ENCODE measurements at regions not wholly inside any gene's neighbourhood (a gene's known extent, or its start where the extent isn't known, plus 50 kb on each side); places are given as distances from the start of the nearest gene placed in this dataset.

DNA sequence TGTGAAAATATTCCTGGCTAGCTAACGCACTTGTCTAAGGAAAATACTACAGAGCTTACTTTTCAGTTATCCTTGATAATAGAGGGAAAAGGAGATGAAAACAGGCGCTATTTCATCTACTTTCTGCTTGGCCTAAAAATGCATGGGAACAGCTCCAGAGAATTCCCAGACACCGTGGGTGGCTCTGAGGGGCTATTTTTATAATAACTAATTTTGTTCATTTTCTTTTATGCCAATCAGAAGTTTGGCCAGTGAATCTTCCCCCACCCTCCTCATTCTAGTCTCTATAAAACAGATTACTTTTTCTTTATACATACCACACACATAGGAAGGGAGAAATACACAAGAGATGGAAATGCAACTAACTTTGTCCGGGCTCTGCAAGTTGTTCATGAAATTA lies 322.9 kb downstream of the SETD4 start:
- H3K36me3 ChIP-seq (ENCODE audit: control insufficient read depth, insufficient read depth, low read length): no peaks in the 10 kb centered on the region
- WGBS (ENCODE audit: insufficient coverage): 13% methylated on average over 1 of the region's 4 CpGs
- no peaks in the 10 kb centered on the region for H3K27me3 ChIP-seq (ENCODE audit: control insufficient read depth, insufficient read depth, low read length)
- DNase-seq: peak; percentile 77
- H3K4me1 ChIP-seq (ENCODE audit: control insufficient read depth, insufficient read depth, low read length): peaks cover 9% of the 10 kb centered on the region
- H3K27ac ChIP-seq (ENCODE audit: low read length): no peak overlapping the region
- H3K9me3 ChIP-seq (replicated peaks; ENCODE audit: control insufficient read depth, low read depth, low read length): peaks cover 4% of the 10 kb centered on the region
- no peak overlapping the region for H3K4me3 ChIP-seq (ENCODE audit: low read length)

DNA sequence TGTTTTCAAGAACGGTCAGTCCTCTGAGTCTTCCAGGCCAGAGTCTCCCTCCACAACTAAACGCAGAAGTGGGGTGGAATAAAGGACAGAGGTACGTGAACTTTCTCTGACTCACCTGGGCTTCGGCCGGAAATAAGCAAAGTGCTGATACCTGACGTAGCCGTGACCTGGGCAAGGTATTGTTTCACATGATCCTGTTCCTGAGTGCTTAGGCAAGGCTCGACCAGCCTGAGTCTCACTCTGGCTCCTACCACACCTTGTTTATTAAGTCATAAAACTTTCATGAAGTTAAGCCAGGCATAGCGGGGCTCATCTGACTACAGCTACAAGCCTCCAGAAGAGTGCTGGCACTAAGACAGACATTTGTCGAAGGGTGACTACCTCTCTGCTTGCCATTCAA lies 327.5 kb downstream of the SETD4 start:
- Histone ChIP-seq H3K36me3 (ENCODE audit: control insufficient read depth, insufficient read depth, low read length) (no peaks in the 10 kb centered on the region), H3K4me3 (ENCODE audit: low read length) (no peak overlapping the region), H3K9me3 (replicated peaks; ENCODE audit: control insufficient read depth, low read depth, low read length) (no peaks in the 10 kb centered on the region), H3K27ac (ENCODE audit: low read length) (no peak overlapping the region), H3K27me3 (ENCODE audit: control insufficient read depth, insufficient read depth, low read length) (peaks cover 2% of the 10 kb centered on the region), H3K4me1 (ENCODE audit: control insufficient read depth, insufficient read depth, low read length) (peaks cover under 1% of the 10 kb centered on the region)
- no peak for DNase-seq
- WGBS (ENCODE audit: insufficient coverage): 92% methylated on average over 7 of the region's 10 CpGs

DNA sequence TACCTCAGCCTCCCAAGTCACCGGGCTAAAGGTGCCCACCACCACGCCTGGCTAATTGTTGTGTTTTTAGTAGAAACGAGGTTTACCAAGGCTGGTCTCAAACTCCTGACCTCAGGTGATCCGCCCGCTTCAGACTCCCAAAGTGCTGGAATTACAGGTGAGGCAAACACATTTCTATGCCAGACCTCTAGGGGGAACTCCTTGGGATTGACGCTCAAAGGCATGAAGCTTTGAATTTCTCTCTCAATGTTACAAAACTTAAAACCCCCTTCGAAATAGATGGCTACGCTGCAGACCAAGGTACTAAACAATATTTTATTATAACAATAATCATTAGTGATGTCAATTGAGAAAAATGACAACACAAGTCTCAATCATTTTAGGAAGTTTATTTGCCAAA lies 330.0 kb downstream of the SETD4 start:
- no peaks in the 10 kb centered on the region for H3K36me3 ChIP-seq (ENCODE audit: control insufficient read depth, insufficient read depth, low read length)
- H3K4me1 ChIP-seq (ENCODE audit: control insufficient read depth, insufficient read depth, low read length): no peaks in the 10 kb centered on the region
- H3K27me3 ChIP-seq (ENCODE audit: control insufficient read depth, insufficient read depth, low read length): peaks cover 2% of the 10 kb centered on the region
- no peak for DNase-seq
- H3K27ac ChIP-seq (ENCODE audit: low read length): no peak overlapping the region
- no peaks in the 10 kb centered on the region for H3K9me3 ChIP-seq (replicated peaks; ENCODE audit: control insufficient read depth, low read depth, low read length)
- H3K4me3 ChIP-seq (ENCODE audit: low read length): no peak overlapping the region
- WGBS (ENCODE audit: insufficient coverage): 81% methylated on average over 3 of the region's 8 CpGs

DNA sequence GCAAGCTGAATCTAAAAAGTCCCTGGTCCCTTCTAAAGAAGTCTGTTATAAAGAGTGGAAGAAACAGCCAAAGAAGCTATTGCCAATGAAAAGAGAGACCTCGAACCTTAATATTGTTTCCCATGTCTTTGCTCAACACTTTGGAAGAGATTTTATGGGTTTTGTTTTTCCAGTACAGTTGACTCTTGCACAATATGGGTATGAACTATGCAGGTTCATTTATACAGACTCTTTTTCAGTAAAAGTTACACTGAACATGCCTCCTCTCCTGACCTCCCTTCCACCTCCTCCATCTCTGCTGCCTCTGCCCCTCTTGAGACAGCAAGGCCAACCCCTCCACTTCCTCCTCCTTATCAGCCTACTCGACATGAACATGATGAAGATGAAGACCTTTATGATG lies 332.5 kb downstream of the SETD4 start:
- no peaks in the 10 kb centered on the region for H3K36me3 ChIP-seq (ENCODE audit: control insufficient read depth, insufficient read depth, low read length)
- no CpG with 5 or more reads among the region's 2 CpGs for WGBS (ENCODE audit: insufficient coverage)
- no peak for DNase-seq

DNA sequence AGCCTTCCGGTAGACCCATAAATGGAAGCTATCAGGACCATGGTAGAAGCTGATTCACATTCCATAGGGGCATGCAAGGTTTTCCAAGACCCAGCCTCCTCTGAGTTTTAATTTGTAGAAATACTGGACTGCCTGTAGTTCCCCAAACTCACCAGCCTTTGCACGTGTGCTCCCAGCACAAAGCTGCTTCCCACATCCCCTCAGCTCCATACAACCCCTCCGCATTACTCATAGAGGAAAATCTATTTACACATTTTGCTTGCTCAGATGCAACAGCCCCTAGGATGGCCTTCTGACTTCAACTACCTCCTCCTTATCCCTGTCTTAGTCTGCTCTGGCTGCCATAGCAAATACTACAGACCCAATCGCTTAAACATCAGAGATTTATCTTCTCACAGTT lies 336.2 kb downstream of the SETD4 start:
- 82% methylated on average over 4 of the region's 4 CpGs for WGBS (ENCODE audit: insufficient coverage)
- H3K27ac ChIP-seq (ENCODE audit: low read length): no peak overlapping the region
- H3K4me3 ChIP-seq (ENCODE audit: low read length): no peak overlapping the region

More for the DNA sequence above, 332.5 kb downstream of the SETD4 start:
- no peak overlapping the region for H3K27ac ChIP-seq (ENCODE audit: low read length)
- H3K4me1 ChIP-seq (ENCODE audit: control insufficient read depth, insufficient read depth, low read length): no peaks in the 10 kb centered on the region
- H3K4me3 ChIP-seq (ENCODE audit: low read length): no peak overlapping the region
- peaks cover 2% of the 10 kb centered on the region for H3K27me3 ChIP-seq (ENCODE audit: control insufficient read depth, insufficient read depth, low read length)
- H3K9me3 ChIP-seq (replicated peaks; ENCODE audit: control insufficient read depth, low read depth, low read length): no peaks in the 10 kb centered on the region

DNA sequence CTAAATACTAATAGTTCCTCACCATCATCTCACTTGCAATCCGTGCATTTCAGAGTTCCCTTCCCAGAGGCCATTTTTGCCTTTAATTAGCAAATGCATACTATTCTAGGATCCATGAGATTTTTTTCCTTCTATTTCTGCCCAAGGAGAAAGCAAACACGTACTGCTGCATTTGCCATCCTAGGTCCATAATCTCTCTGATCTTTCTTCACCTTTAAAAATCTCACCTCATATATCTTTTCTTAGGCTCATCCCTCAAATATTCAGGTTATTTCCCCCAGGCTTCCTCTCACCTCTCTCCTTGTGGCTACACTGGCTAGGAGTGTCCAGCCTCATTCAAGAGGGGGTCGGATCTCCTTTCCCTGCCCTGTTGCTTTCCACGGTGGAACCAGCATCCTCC lies 338.6 kb downstream of the SETD4 start:
- 66% methylated on average over 4 of the region's 4 CpGs for WGBS (ENCODE audit: insufficient coverage)
- DNase-seq: no peak
- Histone ChIP-seq H3K27ac (ENCODE audit: low read length) (no peak overlapping the region), H3K4me3 (ENCODE audit: low read length) (no peak overlapping the region), H3K36me3 (ENCODE audit: control insufficient read depth, insufficient read depth, low read length) (no peaks in the 10 kb centered on the region), H3K9me3 (replicated peaks; ENCODE audit: control insufficient read depth, low read depth, low read length) (peaks cover 2% of the 10 kb centered on the region), H3K4me1 (ENCODE audit: control insufficient read depth, insufficient read depth, low read length) (peaks cover 3% of the 10 kb centered on the region), H3K27me3 (ENCODE audit: control insufficient read depth, insufficient read depth, low read length) (no peaks in the 10 kb centered on the region)

More for the DNA sequence above, 336.2 kb downstream of the SETD4 start:
- Histone ChIP-seq H3K9me3 (replicated peaks; ENCODE audit: control insufficient read depth, low read depth, low read length) (no peaks in the 10 kb centered on the region), H3K27me3 (ENCODE audit: control insufficient read depth, insufficient read depth, low read length) (no peaks in the 10 kb centered on the region), H3K4me1 (ENCODE audit: control insufficient read depth, insufficient read depth, low read length) (peaks cover 3% of the 10 kb centered on the region), H3K36me3 (ENCODE audit: control insufficient read depth, insufficient read depth, low read length) (no peaks in the 10 kb centered on the region)
- no peak for DNase-seq

DNA sequence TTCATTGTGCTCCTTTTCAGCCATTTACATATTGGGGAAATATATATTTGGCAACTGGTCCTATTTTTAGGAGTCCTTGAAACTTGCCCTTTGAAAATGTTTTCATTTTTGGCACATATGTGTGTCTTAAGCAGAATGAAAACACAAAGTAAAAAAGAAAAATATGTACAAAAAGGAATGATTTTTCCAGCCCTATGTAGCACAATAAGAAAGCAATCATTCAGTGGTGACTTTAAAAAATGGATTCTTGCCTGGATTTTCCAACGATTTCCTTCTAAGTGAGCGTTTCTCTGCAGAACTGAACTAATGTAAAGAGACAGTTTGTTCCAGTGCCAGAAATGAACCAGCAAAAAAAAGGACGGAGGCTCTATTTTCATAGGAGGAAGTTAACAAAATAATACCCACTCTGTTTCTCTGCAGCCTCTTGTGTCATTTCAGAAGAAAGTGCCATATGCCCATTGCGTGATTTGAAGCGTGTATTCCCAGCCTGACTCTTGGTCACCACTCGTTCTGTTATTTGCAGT lies 340.1 kb downstream of the SETD4 start:
- Histone ChIP-seq H3K4me1 (ENCODE audit: control insufficient read depth, insufficient read depth, low read length) (peaks cover 3% of the 10 kb centered on the region), H3K27ac (ENCODE audit: low read length) (no peak overlapping the region), H3K27me3 (ENCODE audit: control insufficient read depth, insufficient read depth, low read length) (no peaks in the 10 kb centered on the region), H3K36me3 (ENCODE audit: control insufficient read depth, insufficient read depth, low read length) (no peaks in the 10 kb centered on the region), H3K4me3 (ENCODE audit: low read length) (no peak overlapping the region), H3K9me3 (replicated peaks; ENCODE audit: control insufficient read depth, low read depth, low read length) (peaks cover 2% of the 10 kb centered on the region)
- WGBS (ENCODE audit: insufficient coverage): 0% methylated on average over 1 of the region's 6 CpGs
- peak; percentile 88 for DNase-seq

DNA sequence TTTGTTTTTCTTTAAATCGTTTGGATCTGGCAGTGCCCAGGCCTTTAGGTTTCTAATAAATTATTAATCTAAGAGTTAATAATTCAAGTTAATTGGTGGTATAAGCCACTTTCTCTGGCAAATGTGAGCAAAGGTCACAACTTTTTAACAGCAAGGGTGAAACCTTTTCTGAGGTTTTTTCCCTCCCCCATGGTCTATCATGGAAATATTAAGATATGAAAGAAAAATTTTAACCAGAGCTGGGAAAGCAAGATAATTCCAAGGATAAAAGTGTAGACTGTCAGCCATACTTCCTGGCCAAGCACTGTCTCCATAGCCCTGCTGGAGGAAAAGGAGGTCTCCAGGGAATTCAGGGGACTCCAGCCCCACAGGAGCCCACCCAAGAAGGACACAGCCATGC lies 341.2 kb downstream of the SETD4 start:
- H3K9me3 ChIP-seq (replicated peaks; ENCODE audit: control insufficient read depth, low read depth, low read length): peaks cover 2% of the 10 kb centered on the region
- no peak overlapping the region for H3K27ac ChIP-seq (ENCODE audit: low read length)
- H3K27me3 ChIP-seq (ENCODE audit: control insufficient read depth, insufficient read depth, low read length): no peaks in the 10 kb centered on the region
- WGBS (ENCODE audit: insufficient coverage): no CpG with 5 or more reads among the region's 1 CpG
- peaks cover 3% of the 10 kb centered on the region for H3K4me1 ChIP-seq (ENCODE audit: control insufficient read depth, insufficient read depth, low read length)
- no peak overlapping the region for H3K4me3 ChIP-seq (ENCODE audit: low read length)
- no peak for DNase-seq
- no peaks in the 10 kb centered on the region for H3K36me3 ChIP-seq (ENCODE audit: control insufficient read depth, insufficient read depth, low read length)

DNA sequence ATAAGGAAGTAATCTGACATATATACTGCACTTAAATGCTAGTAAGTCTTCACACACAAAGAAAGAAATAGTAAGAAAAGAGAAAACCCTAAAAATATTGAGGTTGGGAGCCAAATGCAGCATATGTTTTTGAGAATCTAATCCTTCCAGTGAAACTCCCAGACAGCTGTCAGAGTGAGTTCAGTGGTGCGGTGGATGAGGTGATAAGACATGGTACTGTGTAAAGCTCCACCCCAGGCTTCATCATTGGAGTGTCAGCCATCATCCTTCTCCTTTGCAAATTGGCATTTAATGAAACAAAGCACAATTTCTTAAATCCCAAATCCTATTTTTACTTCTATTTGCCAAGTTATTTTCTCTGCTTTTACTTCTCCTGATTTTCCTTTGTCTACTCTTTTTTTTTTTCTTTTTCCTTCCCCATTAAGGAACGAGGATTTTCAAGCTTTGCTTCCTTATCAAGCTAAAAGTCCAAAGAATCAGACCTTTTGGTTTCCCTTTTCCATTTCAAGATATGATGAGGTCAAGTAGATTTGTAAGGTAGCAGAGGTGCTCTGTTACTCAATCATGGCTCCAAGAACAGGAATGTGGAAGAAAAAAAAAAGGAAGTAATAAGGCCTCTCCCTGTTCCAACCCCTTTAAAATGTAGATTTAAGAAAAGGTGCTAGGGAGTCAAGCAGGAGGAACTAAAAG lies 343.3 kb downstream of the SETD4 start:
- H3K36me3 ChIP-seq (ENCODE audit: control insufficient read depth, insufficient read depth, low read length): no peaks in the 10 kb centered on the region
- H3K9me3 ChIP-seq (replicated peaks; ENCODE audit: control insufficient read depth, low read depth, low read length): peaks cover 2% of the 10 kb centered on the region
- DNase-seq: no peak
- H3K4me1 ChIP-seq (ENCODE audit: control insufficient read depth, insufficient read depth, low read length): peaks cover 3% of the 10 kb centered on the region
- no peaks in the 10 kb centered on the region for H3K27me3 ChIP-seq (ENCODE audit: control insufficient read depth, insufficient read depth, low read length)
- H3K27ac ChIP-seq (ENCODE audit: low read length): no peak overlapping the region
- no CpG with 5 or more reads among the region's 2 CpGs for WGBS (ENCODE audit: insufficient coverage)
- H3K4me3 ChIP-seq (ENCODE audit: low read length): no peak overlapping the region

DNA sequence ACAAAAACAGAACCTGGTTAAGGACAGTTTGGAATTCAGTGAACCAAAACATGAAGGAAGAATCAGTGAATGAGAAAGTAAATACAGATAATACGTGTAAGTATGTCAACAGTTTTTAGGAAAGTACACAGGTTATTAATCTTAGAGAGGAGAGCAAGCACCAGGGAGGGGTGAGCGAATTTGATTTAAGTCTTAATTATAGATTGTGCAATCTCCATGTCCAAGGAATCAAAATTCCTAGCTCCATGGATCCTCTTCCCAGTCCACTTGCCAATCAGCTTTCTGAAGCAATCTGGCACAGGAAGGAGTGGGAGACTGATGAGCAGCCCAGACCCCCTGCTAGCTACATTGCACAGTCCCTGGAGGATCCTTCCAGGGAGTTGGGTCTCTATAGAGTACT lies 346.4 kb downstream of the SETD4 start:
- H3K27me3 ChIP-seq (ENCODE audit: control insufficient read depth, insufficient read depth, low read length): no peaks in the 10 kb centered on the region
- H3K4me1 ChIP-seq (ENCODE audit: control insufficient read depth, insufficient read depth, low read length): no peaks in the 10 kb centered on the region
- H3K36me3 ChIP-seq (ENCODE audit: control insufficient read depth, insufficient read depth, low read length): no peaks in the 10 kb centered on the region
- H3K4me3 ChIP-seq (ENCODE audit: low read length): no peak overlapping the region
- H3K27ac ChIP-seq (ENCODE audit: low read length): no peak overlapping the region
- DNase-seq: no peak
- 100% methylated on average over 1 of the region's 2 CpGs for WGBS (ENCODE audit: insufficient coverage)
- peaks cover 2% of the 10 kb centered on the region for H3K9me3 ChIP-seq (replicated peaks; ENCODE audit: control insufficient read depth, low read depth, low read length)

DNA sequence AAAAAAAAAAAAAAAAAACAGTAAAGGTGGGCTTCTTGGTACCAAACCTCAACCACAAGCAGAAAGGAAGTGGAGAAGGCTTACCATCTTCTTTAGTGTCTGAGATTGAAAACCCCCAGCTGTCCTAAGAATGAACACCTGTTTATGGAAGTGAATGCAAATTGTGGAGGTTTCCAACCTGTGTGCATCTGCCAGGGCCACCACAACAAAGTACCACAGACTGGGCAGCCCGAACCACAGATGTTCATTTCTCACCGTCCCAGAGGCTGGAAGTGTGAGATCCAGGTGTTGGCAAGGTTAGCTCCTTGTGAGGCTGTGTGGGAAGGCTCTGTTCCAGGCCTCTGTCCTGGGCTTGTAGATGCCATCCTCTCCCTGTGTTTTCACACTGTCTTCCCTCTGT lies 348.7 kb downstream of the SETD4 start:
- H3K27ac ChIP-seq (ENCODE audit: low read length): no peak overlapping the region
- H3K36me3 ChIP-seq (ENCODE audit: control insufficient read depth, insufficient read depth, low read length): no peaks in the 10 kb centered on the region
- no CpG with 5 or more reads among the region's 2 CpGs for WGBS (ENCODE audit: insufficient coverage)
- H3K9me3 ChIP-seq (replicated peaks; ENCODE audit: control insufficient read depth, low read depth, low read length): no peaks in the 10 kb centered on the region
- H3K4me3 ChIP-seq (ENCODE audit: low read length): no peak overlapping the region
- no peaks in the 10 kb centered on the region for H3K4me1 ChIP-seq (ENCODE audit: control insufficient read depth, insufficient read depth, low read length)
- no peak for DNase-seq
- no peaks in the 10 kb centered on the region for H3K27me3 ChIP-seq (ENCODE audit: control insufficient read depth, insufficient read depth, low read length)
